ENCODE measurements at regions not wholly inside any gene's neighbourhood (a gene's known extent, or its start where the extent isn't known, plus 50 kb on each side); places are given as distances from the start of the nearest gene placed in this dataset.
"Not testable (repeated sequence)": the region's sequence is repeated elsewhere in the genome, so short reads cannot be mapped to it uniquely, and the experiment has no call there.

DNA sequence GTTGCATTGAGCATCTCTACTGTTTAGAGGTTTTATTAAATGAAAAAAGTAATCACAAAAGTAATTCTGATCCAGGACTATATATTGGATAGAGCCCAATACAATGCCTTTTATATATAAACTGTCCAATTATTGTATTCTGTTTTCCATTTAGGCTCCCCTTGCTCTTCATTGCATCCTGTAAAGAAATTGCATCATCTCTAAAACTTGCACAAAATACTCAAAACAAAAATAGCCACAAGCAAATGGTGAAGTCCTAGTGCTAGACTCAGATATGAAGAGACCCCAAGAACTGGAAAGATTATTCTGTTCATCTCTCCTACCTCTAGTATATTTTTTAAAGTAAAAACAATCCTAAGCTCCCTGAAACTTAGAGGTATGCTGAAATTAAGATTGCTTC, 195.8 kb downstream of the NNT start:
- Histone ChIP-seq H3K4me1 (ENCODE audit: insufficient read depth) (0 out of 2 replicates have a peak, but pooled peaks cover 9% of the 10 kb centered on the region), H3K36me3 (ENCODE audit: low read depth) (no peaks in the 10 kb centered on the region), H2AFZ (no peak overlapping the region), H3K9me3 (ENCODE audit: low read depth) (no peaks in the 10 kb centered on the region), H3K27ac (no peak overlapping the region), H3K9ac (no peak overlapping the region), H3F3A (ENCODE audit: insufficient read depth) (no peaks in the 10 kb centered on the region), H3K79me2 (ENCODE audit: insufficient read depth) (no peaks in the 10 kb centered on the region), H3K9me2 (ENCODE audit: insufficient read depth) (no peaks in the 10 kb centered on the region), H4K20me1 (ENCODE audit: insufficient read depth) (no peaks in the 10 kb centered on the region), H3K4me2 (ENCODE audit: unreplicated experiment) (no peak overlapping the region), H3K4me3 (no peak overlapping the region), H3K27me3 (replicated peaks; ENCODE audit: insufficient read depth) (no peaks in the 10 kb centered on the region)
- TF ChIP-seq EZH2phosphoT487 (IDR thresholded peaks at IDR 0.05; ENCODE audit: insufficient read depth, low read depth) (no peak), EZH2 (IDR thresholded peaks at IDR 0.05; ENCODE audit: insufficient read depth, poor library complexity, severe bottlenecking) (no peak)
- DNase-seq: no peak
- in situ Hi-C loops (cut with MboI): no loop called here

- H3K36me3 ChIP-seq (ENCODE audit: low read depth); H4K20me1 ChIP-seq (ENCODE audit: insufficient read depth); H3K4me2 ChIP-seq (ENCODE audit: unreplicated experiment); in situ Hi-C loops (cut with MboI); H3K9me2 ChIP-seq (ENCODE audit: insufficient read depth); H3K4me1 ChIP-seq (ENCODE audit: insufficient read depth); H3K4me3 ChIP-seq; DNase-seq; H3K9ac ChIP-seq; H3F3A ChIP-seq (ENCODE audit: insufficient read depth); H2AFZ ChIP-seq; H3K79me2 ChIP-seq (ENCODE audit: insufficient read depth); H3K27me3 ChIP-seq (replicated peaks; ENCODE audit: insufficient read depth); H3K27ac ChIP-seq; H3K9me3 ChIP-seq (ENCODE audit: low read depth): not testable (repeated sequence)
- WGBS, 2 experiments (ENCODE audit: low coverage in 1 of 2, low lambda C conversion rate in 2 of 2, missing lambda C conversion rate in 2 of 2): 41 to 52% methylated on average over 6 of the region's 6 CpGs
These were observed 188.9 kb downstream of the NNT start for GRCh38 chr5:43791880-43792279.

- H3K36me3 ChIP-seq (ENCODE audit: low read depth): no peaks in the 10 kb centered on the region
- in situ Hi-C loops (cut with MboI): no loop called here
- H2AFZ ChIP-seq: no peak overlapping the region
These were observed 182.2 kb downstream of the NNT start for GRCh38 chr5:43785198-43785597.

DNA sequence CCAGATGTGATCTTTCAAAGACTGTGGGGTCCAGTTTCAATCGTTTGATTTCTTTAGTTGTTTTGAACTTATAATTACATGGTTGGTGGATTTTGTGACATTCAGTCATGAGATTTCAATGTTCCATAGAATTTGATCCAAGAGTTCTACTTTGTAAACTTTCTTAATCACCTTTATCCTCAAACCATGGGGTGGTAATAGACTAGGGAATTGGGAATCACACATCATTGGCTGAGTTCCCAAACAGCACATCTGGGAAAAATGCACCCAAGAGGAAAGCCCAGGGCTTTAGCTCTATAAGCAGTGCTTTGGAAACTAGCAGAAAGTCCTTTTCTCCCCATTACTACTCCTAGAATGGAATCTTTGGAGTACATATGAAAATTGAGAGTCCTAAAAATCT, 177.6 kb downstream of the NNT start:
- Histone ChIP-seq H4K20me1 (ENCODE audit: insufficient read depth) (no peaks in the 10 kb centered on the region), H3K9ac (no peak overlapping the region), H3K27me3 (replicated peaks; ENCODE audit: insufficient read depth) (no peaks in the 10 kb centered on the region; the same call in 1 of the 2 replicates), H3K4me2 (ENCODE audit: unreplicated experiment) (no peak overlapping the region), H3K4me3 (no peak overlapping the region), H3K4me1 (ENCODE audit: insufficient read depth) (peaks cover 10% of the 10 kb centered on the region; the same call in 1 of the 2 replicates), H3K9me2 (ENCODE audit: insufficient read depth) (no peaks in the 10 kb centered on the region), H2AFZ (0 out of 2 replicates have a peak overlapping the region, but pooled peaks have one; percentile 30), H3K79me2 (ENCODE audit: insufficient read depth) (no peaks in the 10 kb centered on the region), H3F3A (ENCODE audit: insufficient read depth) (no peaks in the 10 kb centered on the region; the same call in 1 of the 2 replicates), H3K27ac (no peak overlapping the region), H3K9me3 (ENCODE audit: low read depth) (no peaks in the 10 kb centered on the region), H3K36me3 (ENCODE audit: low read depth) (no peaks in the 10 kb centered on the region)
- DNase-seq: peak; percentile 60
- WGBS, 2 experiments (ENCODE audit: low coverage in 1 of 2, low lambda C conversion rate in 2 of 2, missing lambda C conversion rate in 2 of 2): 23 to 38% methylated on average over 1 of the region's 1 CpG
- TF ChIP-seq EZH2 (IDR thresholded peaks at IDR 0.05; ENCODE audit: insufficient read depth, poor library complexity, severe bottlenecking): no peak
- in situ Hi-C loops (cut with MboI): no loop called here

More at GRCh38 chr5:43785198-43785597, 182.2 kb downstream of the NNT start:
- 37 to 41% methylated on average over 3 of the region's 3 CpGs for WGBS, 2 experiments (ENCODE audit: low coverage in 1 of 2, low lambda C conversion rate in 2 of 2, missing lambda C conversion rate in 2 of 2)
- Histone ChIP-seq H3K4me1 (ENCODE audit: insufficient read depth) (peaks cover 8% of the 10 kb centered on the region; the same call in 1 of the 2 replicates), H3K79me2 (ENCODE audit: insufficient read depth) (no peaks in the 10 kb centered on the region), H3K4me2 (ENCODE audit: unreplicated experiment) (no peak overlapping the region), H3K4me3 (no peak overlapping the region), H3K9ac (no peak overlapping the region), H3K27me3 (replicated peaks; ENCODE audit: insufficient read depth) (no peaks in the 10 kb centered on the region; the same call in 1 of the 2 replicates), H3K9me2 (ENCODE audit: insufficient read depth) (no peaks in the 10 kb centered on the region), H4K20me1 (ENCODE audit: insufficient read depth) (no peaks in the 10 kb centered on the region), H3F3A (ENCODE audit: insufficient read depth) (no peaks in the 10 kb centered on the region; the same call in 1 of the 2 replicates), H3K9me3 (ENCODE audit: low read depth) (no peaks in the 10 kb centered on the region), H3K27ac (no peak overlapping the region)
- TF ChIP-seq EZH2 (IDR thresholded peaks at IDR 0.05; ENCODE audit: insufficient read depth, poor library complexity, severe bottlenecking) (no peak), EZH2phosphoT487 (IDR thresholded peaks at IDR 0.05; ENCODE audit: insufficient read depth, low read depth) (no peak)
- no peak for DNase-seq

- no peaks in the 10 kb centered on the region for H4K20me1 ChIP-seq (ENCODE audit: insufficient read depth)
- H3K79me2 ChIP-seq (ENCODE audit: insufficient read depth): no peaks in the 10 kb centered on the region
- no peak overlapping the region for H3K4me3 ChIP-seq
- H3K27ac ChIP-seq: no peak overlapping the region
- no peak overlapping the region for H3K4me2 ChIP-seq (ENCODE audit: unreplicated experiment)
- peak overlapping the region; percentile 2; the same call in 1 of the 2 replicates for H2AFZ ChIP-seq
- in situ Hi-C loops (cut with MboI): no loop called here
- no peak overlapping the region for H3K9ac ChIP-seq
- no peaks in the 10 kb centered on the region for H3K27me3 ChIP-seq (replicated peaks; ENCODE audit: insufficient read depth)
- no peak for DNase-seq
- no peaks in the 10 kb centered on the region for H3K36me3 ChIP-seq (ENCODE audit: low read depth)
- peaks cover 18% of the 10 kb centered on the region for H3F3A ChIP-seq (ENCODE audit: insufficient read depth)
- H3K9me3 ChIP-seq (ENCODE audit: low read depth): no peaks in the 10 kb centered on the region
- peaks cover 38% of the 10 kb centered on the region for H3K4me1 ChIP-seq (ENCODE audit: insufficient read depth)
- no peaks in the 10 kb centered on the region for H3K9me2 ChIP-seq (ENCODE audit: insufficient read depth)
- WGBS, 2 experiments (ENCODE audit: low coverage in 1 of 2, low lambda C conversion rate in 2 of 2, missing lambda C conversion rate in 2 of 2): 94 to 96% methylated on average over 1 of the region's 1 CpG
- TF ChIP-seq EZH2phosphoT487 (IDR thresholded peaks at IDR 0.05; ENCODE audit: insufficient read depth, low read depth) (no peak), EZH2 (IDR thresholded peaks at IDR 0.05; ENCODE audit: insufficient read depth, poor library complexity, severe bottlenecking) (no peak)
These were observed 172.0 kb downstream of the NNT start for GRCh38 chr5:43774881-43775399.
